Panc1 (cell line): ENCODE measurements at regions not wholly inside any gene's neighbourhood (a gene's known extent, or its start where the extent isn't known, plus 50 kb on each side); places are given as distances from the start of the nearest gene placed in this dataset.
"Not testable (repeated sequence)": the region's sequence is repeated elsewhere in the genome, so short reads cannot be mapped to it uniquely, and the experiment has no call there.

Experiments used
- TCF7L2 ChIP-seq: IDR thresholded peaks from 2 replicates; pipeline ENCODE4 v1.6.1; 2011; ENCODE audit warnings: mild to moderate bottlenecking, low read depth, low read length, inconsistent platforms
- TF ChIP-seq, protein P1 (sequence below): fragments of 450-650 bp; IDR thresholded peaks from 2 replicates; pipeline ENCODE4 v1.5.1; 2017; ENCODE audit warnings: mild to moderate bottlenecking
- TF ChIP-seq, protein P2 (sequence below), 2 experiments: IDR thresholded peaks; 2 replicates each; pipeline ENCODE4 v1.6.1; 2011 to 2012; ENCODE audit warnings: low read depth in 2 of 2, control low read depth in 1 of 2, low read length in 1 of 2, mild to moderate bottlenecking in 1 of 2, moderate library complexity in 1 of 2; ENCODE audit not compliant: insufficient read depth in 1 of 2

DNA sequence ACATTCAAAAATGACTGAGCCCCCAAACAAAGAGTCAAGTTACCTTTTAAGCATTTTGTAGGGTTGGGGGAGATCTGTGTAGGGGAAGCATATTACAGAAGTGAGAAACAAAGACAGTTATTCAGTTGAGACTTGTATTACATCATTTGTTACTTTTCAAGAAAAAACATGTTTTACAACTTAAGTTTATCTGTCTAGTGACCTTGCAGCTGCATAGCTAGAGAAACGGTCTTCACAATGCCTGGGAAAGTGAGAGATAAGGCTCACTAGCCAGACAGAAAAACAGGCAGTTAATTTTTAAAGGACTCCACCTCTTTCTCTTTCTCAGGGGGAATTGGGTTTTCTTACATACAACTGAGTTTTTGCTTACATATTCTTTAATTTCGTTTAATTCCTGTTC is 105.1 kb downstream of the ALG10 start:
- TF ChIP-seq, protein P1, sequence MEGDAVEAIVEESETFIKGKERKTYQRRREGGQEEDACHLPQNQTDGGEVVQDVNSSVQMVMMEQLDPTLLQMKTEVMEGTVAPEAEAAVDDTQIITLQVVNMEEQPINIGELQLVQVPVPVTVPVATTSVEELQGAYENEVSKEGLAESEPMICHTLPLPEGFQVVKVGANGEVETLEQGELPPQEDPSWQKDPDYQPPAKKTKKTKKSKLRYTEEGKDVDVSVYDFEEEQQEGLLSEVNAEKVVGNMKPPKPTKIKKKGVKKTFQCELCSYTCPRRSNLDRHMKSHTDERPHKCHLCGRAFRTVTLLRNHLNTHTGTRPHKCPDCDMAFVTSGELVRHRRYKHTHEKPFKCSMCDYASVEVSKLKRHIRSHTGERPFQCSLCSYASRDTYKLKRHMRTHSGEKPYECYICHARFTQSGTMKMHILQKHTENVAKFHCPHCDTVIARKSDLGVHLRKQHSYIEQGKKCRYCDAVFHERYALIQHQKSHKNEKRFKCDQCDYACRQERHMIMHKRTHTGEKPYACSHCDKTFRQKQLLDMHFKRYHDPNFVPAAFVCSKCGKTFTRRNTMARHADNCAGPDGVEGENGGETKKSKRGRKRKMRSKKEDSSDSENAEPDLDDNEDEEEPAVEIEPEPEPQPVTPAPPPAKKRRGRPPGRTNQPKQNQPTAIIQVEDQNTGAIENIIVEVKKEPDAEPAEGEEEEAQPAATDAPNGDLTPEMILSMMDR, result not testable (repeated sequence)
- TF ChIP-seq, protein P2, sequence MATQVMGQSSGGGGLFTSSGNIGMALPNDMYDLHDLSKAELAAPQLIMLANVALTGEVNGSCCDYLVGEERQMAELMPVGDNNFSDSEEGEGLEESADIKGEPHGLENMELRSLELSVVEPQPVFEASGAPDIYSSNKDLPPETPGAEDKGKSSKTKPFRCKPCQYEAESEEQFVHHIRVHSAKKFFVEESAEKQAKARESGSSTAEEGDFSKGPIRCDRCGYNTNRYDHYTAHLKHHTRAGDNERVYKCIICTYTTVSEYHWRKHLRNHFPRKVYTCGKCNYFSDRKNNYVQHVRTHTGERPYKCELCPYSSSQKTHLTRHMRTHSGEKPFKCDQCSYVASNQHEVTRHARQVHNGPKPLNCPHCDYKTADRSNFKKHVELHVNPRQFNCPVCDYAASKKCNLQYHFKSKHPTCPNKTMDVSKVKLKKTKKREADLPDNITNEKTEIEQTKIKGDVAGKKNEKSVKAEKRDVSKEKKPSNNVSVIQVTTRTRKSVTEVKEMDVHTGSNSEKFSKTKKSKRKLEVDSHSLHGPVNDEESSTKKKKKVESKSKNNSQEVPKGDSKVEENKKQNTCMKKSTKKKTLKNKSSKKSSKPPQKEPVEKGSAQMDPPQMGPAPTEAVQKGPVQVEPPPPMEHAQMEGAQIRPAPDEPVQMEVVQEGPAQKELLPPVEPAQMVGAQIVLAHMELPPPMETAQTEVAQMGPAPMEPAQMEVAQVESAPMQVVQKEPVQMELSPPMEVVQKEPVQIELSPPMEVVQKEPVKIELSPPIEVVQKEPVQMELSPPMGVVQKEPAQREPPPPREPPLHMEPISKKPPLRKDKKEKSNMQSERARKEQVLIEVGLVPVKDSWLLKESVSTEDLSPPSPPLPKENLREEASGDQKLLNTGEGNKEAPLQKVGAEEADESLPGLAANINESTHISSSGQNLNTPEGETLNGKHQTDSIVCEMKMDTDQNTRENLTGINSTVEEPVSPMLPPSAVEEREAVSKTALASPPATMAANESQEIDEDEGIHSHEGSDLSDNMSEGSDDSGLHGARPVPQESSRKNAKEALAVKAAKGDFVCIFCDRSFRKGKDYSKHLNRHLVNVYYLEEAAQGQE (IDR thresholded peaks at IDR 0.05; ENCODE audit: insufficient read depth in 1 of 2, low read depth in 2 of 2, low read length in 1 of 2), result not testable (repeated sequence)
- TF ChIP-seq TCF7L2, result not testable (repeated sequence)
